Smooth muscle cell (in vitro differentiated cells): ENCODE measurements at regions not wholly inside any gene's neighbourhood (a gene's known extent, or its start where the extent isn't known, plus 50 kb on each side); places are given as distances from the start of the nearest gene placed in this dataset.

ENCODE experiments used
- DNase-seq: peaks from one replicate; lab custom pipeline; 2025; ENCODE audit not compliant: unreplicated experiment; lab: John Stamatoyannopoulos, UW
- H2AFZ ChIP-seq: fragments of 200-600 bp; sonication (generic); 2 replicates; pipeline ENCODE4 v1.6.0; 2016; ENCODE audit warnings: antibody characterized with exemption, low read depth, mild to moderate bottlenecking
- H3F3A ChIP-seq: fragments of 200-600 bp; sonication (generic); 2 replicates; pipeline ENCODE4 v1.6.0; 2017; ENCODE audit warnings: antibody characterized with exemption, low read depth
- H3K27ac ChIP-seq: fragments of 200-600 bp; sonication (generic); 2 replicates; pipeline ENCODE4 v1.5.1; 2016; ENCODE audit warnings: low read depth, mild to moderate bottlenecking
- H3K27me3 ChIP-seq: fragments of 200-600 bp; sonication (generic); 2 replicates; pipeline ENCODE4 v1.6.1; 2016; ENCODE audit warnings: low read depth, mild to moderate bottlenecking
- H3K36me3 ChIP-seq: fragments of 200-600 bp; sonication (generic); 2 replicates; pipeline ENCODE4 v1.5.1; 2016; ENCODE audit warnings: low read depth
- H3K4me1 ChIP-seq: fragments of 200-600 bp; sonication (generic); 2 replicates; pipeline ENCODE4 v1.5.1; 2016; ENCODE audit warnings: low read depth
- H3K4me2 ChIP-seq: fragments of 200-600 bp; sonication (generic); 2 replicates; pipeline ENCODE4 v1.6.0; 2016; ENCODE audit warnings: mild to moderate bottlenecking
- H3K4me3 ChIP-seq: fragments of 200-600 bp; sonication (generic); 2 replicates; pipeline ENCODE4 v1.5.1; 2016; ENCODE audit warnings: mild to moderate bottlenecking
- H3K79me2 ChIP-seq: fragments of 200-600 bp; sonication (generic); 2 replicates; pipeline ENCODE4 v1.6.0; 2016; ENCODE audit warnings: low read depth, mild to moderate bottlenecking
- H3K9ac ChIP-seq: fragments of 200-600 bp; sonication (generic); 2 replicates; pipeline ENCODE4 v1.6.0; 2016; ENCODE audit warnings: low read depth
- H3K9me3 ChIP-seq: fragments of 200-600 bp; sonication (generic); replicated peaks from 2 replicates; pipeline ENCODE4 v1.5.1; 2016; ENCODE audit warnings: low read depth
- H4K20me1 ChIP-seq: fragments of 200-600 bp; sonication (generic); 2 replicates; pipeline ENCODE4 v1.6.0; 2016; ENCODE audit warnings: low read depth
- CTCF ChIP-seq: fragments of 200-600 bp; sonication (generic); IDR thresholded peaks from 2 replicates; pipeline ENCODE4 v1.5.1; 2017; ENCODE audit warnings: borderline replicate concordance, mild to moderate bottlenecking, antibody characterized with exemption; ENCODE audit not compliant: insufficient read depth, poor library complexity, severe bottlenecking
- WGBS: methylation state at CpG from one replicate; pipeline ENCODE4 v1.1.7; 2016; ENCODE audit warnings: low lambda C conversion rate; 5-methylcytosine and 5-hydroxymethylcytosine counted together

GRCh38 chr12:38555620-38556591, 239.3 kb downstream of the ALG10B start:
- Histone ChIP-seq H3K27ac (no peak overlapping the region), H3K27me3 (no peaks in the 10 kb centered on the region), H4K20me1 (no peaks in the 10 kb centered on the region), H3K4me3 (no peak overlapping the region), H2AFZ (no peak overlapping the region), H3K4me2 (no peak overlapping the region), H3K9ac (no peak overlapping the region), H3K79me2 (no peaks in the 10 kb centered on the region), H3K36me3 (no peaks in the 10 kb centered on the region), H3K4me1 (no peaks in the 10 kb centered on the region), H3F3A (no peaks in the 10 kb centered on the region), H3K9me3 (no peaks in the 10 kb centered on the region)
- TF ChIP-seq CTCF = no peak
- DNase-seq = no peak
- 73% methylated on average over 5 of the region's 5 CpGs for WGBS

GRCh38 chr12:38556647-38557046, 240.1 kb downstream of the ALG10B start:
- DNase-seq = no peak
- Histone ChIP-seq H3K79me2 (no peaks in the 10 kb centered on the region), H3K4me1 (no peaks in the 10 kb centered on the region), H3K4me3 (no peak overlapping the region), H3K4me2 (no peak overlapping the region), H3K9me3 (no peaks in the 10 kb centered on the region), H3K27me3 (no peaks in the 10 kb centered on the region), H3K36me3 (no peaks in the 10 kb centered on the region), H3F3A (no peaks in the 10 kb centered on the region), H3K27ac (no peak overlapping the region), H4K20me1 (no peaks in the 10 kb centered on the region), H3K9ac (no peak overlapping the region), H2AFZ (no peak overlapping the region)
- TF ChIP-seq CTCF = no peak
- 90% methylated on average over 2 of the region's 2 CpGs for WGBS

GRCh38 chr12:38585086-38585485, 268.5 kb downstream of the ALG10B start:
- Histone ChIP-seq H3K4me1 (peaks cover 8% of the 10 kb centered on the region), H3K79me2 (no peaks in the 10 kb centered on the region), H3K9me3 (no peaks in the 10 kb centered on the region), H3K4me3 (no peak overlapping the region), H4K20me1 (no peaks in the 10 kb centered on the region), H3F3A (no peaks in the 10 kb centered on the region), H3K36me3 (no peaks in the 10 kb centered on the region), H3K9ac (no peak overlapping the region), H3K27me3 (no peaks in the 10 kb centered on the region), H3K27ac (no peak overlapping the region), H2AFZ (no peak overlapping the region), H3K4me2 (no peak overlapping the region)
- DNase-seq = no peak
- no peak for TF ChIP-seq CTCF
- 74% methylated on average over 2 of the region's 2 CpGs for WGBS

- no peaks in the 10 kb centered on the region for H4K20me1 ChIP-seq
- no peaks in the 10 kb centered on the region for H3K36me3 ChIP-seq
- no peaks in the 10 kb centered on the region for H3F3A ChIP-seq
- no peak for TF ChIP-seq CTCF
- peaks cover 8% of the 10 kb centered on the region for H3K4me1 ChIP-seq
- no peaks in the 10 kb centered on the region for H3K79me2 ChIP-seq
- H2AFZ ChIP-seq = no peak overlapping the region
- peak overlapping the region; percentile 70 for H3K4me2 ChIP-seq
- no peak for DNase-seq
- H3K9ac ChIP-seq = no peak overlapping the region
- H3K9me3 ChIP-seq = no peaks in the 10 kb centered on the region
- H3K27me3 ChIP-seq = no peaks in the 10 kb centered on the region
- no peak overlapping the region for H3K4me3 ChIP-seq
- H3K27ac ChIP-seq = peak overlapping the region; percentile 90
Measured at GRCh38 chr12:38586789-38587188, 270.2 kb downstream of the ALG10B start.
